ENCODE measurements at regions not wholly inside any gene's neighbourhood (a gene's known extent, or its start where the extent isn't known, plus 50 kb on each side); places are given as distances from the start of the nearest gene placed in this dataset.

DNA sequence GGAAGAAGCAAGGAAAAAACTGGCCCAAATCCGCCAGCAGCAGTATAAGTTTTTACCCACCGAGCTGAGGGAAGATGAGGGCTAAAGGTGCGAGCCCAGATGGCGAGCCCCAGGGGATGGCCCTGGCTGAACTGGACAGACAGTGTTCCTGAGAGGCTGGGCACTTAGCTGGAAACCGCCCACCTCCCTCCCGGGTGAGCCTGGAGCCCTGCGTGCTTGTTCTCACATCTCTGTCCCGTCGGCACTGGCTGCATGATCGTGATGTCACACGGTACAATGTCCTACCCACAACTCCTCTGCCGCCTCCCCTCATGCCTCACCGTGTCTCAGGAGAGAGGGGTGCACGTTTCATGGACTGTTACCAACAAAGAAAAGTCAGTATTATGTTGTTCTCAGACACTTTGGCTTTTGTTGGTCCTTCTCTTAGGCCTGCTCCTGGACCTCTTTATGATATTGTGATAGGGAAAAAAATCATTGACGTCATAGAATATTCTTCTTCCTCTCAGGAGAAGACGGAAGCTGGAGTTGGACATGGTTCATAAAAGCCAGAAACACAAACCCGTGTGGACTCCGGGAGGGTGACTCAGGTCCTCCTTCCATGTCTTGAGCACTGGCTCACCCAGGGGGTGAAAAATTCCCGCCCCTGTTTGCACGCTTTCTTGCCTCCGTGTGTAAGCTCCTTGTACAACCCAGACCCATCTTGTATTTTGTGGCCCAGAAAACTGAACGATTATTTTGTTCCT lies 201.8 kb upstream of the TPM1 start:
- DNase-seq (ENCODE audit: insufficient read length, low spot score) (no peak), FAIRE-seq (no peak)

DNA sequence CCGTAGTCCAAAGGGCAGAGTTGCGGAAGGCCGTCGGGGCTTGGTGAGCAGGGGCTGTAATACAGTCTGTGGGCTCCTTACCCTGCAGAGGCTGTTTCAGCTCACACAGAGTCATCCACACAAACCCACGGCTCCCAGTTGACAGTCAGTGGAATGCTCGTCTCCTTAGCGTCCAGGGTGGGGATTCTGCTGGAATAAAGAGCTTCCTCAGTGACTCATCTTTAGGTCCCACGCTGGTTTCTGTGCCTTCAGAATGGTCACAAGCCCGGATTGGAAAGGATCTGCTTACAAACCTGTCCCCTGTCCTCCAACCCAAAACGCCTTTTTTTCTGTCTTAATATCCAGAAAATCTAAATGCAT lies 201.3 kb upstream of the TPM1 start:
- DNase-seq (ENCODE audit: insufficient read length, low spot score): no peak
- no peak for FAIRE-seq

DNA sequence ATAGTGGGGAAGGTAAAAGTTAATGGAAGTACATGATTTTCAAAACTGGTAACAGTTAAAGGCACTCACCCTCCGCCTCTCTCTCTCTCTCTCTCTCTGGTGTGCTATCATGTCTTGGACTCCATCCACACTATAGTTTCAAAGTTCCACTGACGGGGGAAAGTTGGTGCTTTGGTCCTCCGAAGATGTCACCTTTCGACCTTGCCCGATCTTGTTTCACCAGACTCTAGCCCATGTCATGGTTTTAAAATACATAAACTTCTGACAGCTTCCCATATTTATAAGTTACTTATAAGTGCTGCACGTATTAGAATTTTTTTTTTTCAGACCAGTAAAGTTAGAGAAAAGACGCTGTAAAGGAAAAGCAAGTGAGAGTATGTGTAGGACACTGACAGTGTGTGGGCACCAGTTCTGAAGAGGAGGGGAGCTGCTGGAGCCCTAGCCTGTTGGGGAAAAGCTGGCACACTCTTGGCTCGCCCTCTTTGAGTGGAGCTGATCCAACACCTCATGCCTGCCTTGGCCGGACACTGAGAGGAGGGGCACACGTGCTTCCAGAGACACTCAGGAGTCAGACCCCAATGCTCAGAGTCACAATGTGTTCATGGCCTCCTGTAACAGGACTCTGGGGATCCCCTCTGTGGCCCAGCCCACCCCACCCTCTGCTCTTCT lies 200.5 kb upstream of the TPM1 start:
- DNase-seq (ENCODE audit: insufficient read length, low spot score) (no peak), FAIRE-seq (no peak)

DNA sequence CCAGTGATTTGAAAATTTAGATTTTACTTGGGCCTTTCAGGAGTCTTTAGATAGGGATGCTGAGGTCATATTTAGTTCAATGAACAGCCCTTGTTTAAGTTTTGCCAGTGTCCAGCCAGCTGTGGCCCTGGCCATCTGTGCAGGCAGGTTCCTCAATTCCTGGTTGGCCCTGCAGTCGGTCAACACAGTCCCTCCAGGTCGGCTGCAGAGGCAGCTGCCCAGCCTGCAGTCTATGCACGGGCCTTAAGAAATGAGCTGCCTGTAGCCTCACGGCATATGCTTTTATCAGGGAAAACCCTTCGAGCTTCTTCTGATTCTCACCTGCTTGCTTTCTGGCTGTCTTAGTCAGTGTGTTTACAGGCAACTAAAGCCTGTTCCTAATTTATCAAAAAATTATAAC lies 199.2 kb upstream of the TPM1 start:
- DNase-seq (ENCODE audit: insufficient read length, low spot score) (no peak), FAIRE-seq (no peak)

DNA sequence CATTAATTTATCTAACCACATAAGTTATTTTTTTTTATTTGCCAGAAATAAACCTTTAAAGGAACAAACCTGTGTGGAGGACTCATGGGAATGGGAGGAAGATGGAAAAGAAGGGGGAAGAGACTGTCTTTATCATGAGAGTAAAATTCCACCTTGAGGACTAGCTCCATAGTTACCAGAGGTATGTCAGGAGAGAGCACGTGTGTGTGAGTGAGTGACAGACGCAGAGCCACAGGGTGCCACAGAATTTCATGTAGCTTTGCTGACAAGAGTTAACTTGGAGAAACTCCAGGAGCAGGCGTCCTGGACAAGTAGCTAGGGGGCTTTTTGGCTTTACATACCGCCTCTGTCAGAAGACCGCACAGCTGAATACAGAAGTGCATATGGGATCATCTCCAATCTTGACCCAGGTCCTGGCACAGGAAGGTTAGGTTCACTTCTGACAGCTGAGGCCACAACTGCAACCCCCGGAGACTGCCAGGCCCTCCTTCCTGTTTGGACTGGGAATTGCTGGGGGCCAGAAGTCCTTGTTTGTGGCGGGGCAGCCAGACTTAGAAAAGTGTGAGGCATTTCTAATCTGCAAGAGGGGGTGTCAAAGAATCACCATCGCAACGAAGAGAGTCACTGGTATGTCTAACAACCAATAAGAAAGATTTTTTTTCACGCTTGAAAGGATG lies 197.8 kb upstream of the TPM1 start:
- FAIRE-seq: no peak
- DNase-seq (ENCODE audit: insufficient read length, low spot score): no peak

DNA sequence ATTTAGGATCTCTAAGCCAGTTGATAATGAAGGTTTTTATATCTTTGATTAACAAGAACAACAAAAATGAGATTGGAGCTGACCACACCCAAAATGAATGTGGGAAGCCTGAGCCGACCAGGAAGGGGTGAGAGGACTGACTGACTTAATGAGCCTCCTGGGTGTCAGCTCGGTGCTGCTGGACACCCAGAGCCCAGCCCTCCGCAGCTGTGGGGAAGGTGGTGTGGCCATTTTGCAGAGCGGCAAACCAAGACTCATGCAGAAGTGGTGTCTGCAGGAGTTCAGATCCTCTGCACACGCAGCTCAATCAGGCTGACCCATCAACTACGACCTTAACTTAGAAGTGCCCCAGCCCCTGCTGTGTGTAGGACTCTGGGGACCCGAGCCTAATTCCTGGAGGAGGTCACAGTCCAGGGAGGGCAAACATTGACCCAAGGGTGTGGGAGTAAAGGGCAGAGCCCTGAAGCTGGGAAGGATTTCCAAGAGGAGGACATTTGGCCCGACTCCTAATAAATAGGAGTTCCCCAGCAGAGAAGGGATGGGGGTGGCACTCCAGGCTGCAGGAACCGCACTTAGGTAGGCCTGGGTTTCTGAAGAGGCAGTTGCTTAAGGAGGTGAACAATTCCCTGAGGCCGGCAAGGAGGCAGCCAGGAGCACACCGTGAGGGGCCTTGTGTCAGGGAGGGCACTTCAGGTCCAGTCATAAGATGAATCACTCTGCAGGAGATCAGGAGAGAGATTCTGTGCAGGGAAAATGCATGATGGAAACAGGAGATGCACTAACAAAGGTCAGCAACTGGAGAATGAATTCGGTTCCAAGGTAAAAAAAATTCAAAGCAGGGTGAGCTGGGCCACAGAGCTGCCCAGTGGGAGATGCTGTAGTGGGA lies 197.1 kb upstream of the TPM1 start:
- no peak for FAIRE-seq

DNA sequence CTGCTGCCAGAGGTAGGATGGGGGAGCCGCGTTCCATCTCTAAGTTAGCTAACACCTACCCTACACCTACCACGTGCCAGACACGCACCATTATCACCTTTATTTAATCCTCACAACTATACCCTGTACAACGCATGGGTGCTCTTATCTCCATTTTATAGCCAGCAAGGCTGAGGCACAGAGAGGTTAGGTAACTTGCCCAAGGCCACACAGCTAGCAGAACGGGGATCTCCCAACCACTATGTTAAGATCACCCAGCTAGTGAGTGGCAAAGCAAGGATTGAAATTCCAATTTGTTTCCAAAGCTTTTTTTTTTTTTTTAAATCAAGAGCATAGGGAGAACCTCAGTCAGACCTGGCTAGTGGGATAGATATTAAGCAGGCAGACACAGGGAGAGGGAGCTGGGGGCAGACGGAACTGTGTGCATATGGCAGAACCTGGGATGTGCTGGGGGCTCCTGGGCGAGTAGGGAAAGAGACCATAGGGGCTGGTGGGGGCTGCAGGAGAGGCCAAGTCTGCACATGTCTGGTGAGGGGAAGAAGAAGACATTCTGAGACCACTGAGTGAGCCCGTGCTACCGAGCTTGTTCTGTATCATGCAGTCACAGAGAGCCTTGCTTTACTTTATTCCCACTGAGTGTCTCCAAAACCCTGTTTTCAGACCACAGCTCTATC lies 196.3 kb upstream of the TPM1 start:
- no peak for FAIRE-seq
- DNase-seq (ENCODE audit: insufficient read length, low spot score): no peak

More for the DNA sequence above, 197.1 kb upstream of the TPM1 start:
- no peak for DNase-seq (ENCODE audit: insufficient read length, low spot score)

DNA sequence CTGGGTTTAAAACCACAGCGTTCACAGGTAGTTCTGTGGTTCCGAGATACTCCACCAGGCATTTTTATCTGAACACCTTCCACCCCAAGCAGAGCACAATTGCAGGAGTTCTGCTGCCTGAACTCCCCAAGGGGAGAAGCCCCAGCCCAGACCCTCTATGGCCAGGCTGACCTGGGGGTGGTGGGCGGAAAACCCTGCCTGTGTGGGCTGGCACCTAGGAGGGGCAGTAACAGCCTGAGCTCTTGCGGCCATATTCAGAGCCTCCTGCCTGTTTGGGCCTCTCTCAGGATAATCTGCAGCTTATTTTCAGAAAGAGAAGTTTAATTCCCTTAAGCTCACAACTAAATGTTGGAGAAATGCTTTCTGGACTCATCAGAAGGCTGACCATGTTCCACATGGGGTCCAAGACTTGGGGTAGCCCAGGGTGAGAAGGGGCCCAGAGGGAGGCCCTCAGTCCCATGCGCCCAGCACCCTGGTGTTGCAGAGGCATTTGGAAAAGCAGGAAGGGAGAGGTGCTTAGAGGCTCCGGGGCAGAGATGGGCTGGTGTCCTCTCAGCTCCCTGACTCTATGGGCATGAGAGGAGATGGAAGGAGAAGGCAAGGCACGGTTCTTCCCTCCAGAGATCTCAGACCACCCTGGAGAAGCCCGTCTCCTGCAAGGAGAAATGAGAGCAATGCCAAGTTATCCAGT lies 195.6 kb upstream of the TPM1 start:
- FAIRE-seq: no peak

DNA sequence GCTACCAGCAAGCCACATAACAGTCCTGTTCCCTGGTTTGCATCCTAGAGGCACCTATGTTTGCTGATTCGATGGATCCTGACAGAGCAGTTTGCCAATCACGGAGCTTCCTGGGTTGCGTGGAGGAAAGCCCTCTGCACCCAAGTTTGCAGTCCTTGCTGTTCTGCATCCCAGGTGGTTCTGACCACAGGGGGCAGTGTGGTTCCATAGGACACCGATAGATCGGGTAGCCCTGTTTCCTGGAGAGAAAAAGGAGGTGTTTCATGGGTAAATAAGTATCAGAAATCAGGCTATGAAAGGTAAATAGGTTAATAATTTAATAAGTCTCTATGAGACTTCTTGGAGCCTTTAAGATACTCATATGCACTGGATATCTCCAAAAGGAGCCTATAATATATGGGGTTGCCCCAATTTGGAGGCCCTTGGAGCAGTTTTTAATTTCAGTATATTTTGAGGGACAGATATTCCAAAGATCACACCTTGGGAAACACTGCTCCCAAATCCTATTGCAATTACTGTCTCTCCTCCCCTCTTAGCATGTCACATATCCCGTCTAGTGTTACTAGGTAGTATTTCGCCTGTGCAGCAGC lies 194.6 kb upstream of the TPM1 start:
- FAIRE-seq: no peak
- DNase-seq (ENCODE audit: insufficient read length, low spot score): peak; percentile 18

More for the DNA sequence above, 195.6 kb upstream of the TPM1 start:
- DNase-seq (ENCODE audit: insufficient read length, low spot score): no peak

DNA sequence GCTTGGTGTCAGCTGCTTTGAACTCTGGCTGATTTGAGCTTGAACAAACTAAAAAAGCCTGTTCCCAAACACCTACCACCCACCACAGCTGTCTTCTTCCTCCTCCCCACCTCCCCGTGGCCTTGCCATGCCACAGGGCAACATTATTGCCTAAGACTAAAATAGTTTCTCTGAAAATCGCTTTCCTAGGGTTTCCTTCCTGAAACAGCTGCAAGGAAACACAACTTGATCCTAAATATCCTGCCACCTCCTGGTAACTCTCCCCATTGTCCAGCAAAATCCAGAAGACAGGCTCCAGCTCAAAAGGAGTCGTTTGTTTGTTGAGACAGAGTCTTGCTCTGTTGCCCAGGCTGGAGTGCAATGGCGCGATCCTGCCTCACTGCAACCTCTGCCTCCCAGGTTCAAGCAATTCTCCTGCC lies 193.9 kb upstream of the TPM1 start:
- DNase-seq (ENCODE audit: insufficient read length, low spot score) (no peak), FAIRE-seq (no peak)

DNA sequence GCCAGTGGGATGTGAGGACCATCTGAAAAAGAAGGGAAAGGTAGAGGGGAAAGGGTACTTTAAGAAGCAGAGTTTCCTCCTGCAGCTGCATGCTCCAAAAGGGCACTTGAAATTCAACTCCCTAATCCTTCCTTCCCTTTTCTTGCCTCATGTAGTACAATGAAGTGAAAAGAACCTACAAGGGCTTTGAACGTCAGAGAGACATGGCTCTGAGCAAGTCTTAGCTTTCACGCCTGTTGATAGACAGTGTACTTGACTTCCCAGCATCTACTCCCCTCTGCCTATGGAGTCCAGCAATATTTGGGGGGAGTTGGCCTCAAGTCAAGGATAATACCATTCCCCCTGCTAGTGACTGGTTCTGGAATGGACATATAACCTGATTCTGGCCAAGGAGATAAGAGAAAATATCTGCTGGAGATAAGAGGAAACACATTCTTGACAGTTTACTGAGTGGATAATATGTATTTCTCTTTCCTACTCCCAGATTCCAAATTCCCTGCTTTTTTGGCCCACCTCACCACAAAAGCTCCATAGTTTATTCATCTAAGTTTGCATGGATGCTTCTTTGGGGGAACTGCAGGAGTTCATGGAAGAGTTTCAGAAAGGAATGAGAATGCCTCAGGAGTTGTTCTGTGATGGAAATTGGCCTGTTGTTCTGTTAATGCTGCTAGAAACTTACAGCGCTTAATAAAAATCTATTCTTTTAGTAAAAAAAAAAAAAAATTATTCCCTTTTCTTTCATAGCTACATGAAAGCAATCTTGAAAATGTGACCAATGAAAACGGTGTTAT lies 193.0 kb upstream of the TPM1 start:
- FAIRE-seq (no peak), DNase-seq (ENCODE audit: insufficient read length, low spot score) (no peak)

DNA sequence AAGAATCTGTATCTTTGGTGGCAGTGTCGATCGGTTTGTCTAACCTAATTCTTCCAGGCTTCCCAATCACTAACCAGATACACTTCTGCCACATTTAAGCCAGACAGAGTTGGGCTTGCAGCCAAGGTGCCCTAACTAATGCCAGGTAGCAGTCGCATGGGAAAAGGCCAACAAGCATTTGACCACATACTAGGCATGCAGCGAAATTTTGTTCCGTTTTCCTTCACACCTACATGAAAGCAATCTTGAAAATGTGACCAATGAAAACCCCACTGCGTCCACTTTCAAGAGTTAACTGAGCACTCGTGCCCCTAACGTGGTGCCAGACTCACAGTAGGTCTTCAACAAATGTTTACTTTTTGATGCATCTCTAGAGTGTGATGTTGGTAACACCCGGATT lies 192.2 kb upstream of the TPM1 start:
- DNase-seq (ENCODE audit: insufficient read length, low spot score): no peak
- FAIRE-seq: no peak

DNA sequence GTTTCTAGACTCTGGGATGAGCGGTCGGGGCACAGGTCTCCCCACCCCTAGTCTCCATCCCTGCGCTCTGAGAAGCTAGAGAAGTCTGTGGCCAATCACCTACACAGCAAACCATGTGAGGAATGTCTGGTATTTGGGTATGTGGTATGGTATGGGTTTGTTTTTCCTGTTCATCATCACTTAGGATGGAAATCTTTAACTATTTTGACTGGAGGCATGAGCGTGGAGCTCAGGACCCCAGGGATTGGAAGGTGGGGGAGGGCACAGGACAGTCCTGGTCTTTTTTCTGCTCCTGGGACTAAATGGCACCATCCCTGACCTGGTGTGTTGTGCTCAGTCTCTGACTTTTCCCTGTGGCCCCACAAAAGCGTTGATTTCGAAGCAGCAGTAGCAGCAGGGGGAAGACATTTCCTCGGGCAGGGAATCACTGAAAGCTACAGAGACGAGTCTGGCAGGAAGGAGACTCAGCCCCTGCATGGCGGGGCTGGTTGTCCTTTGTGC lies 191.7 kb upstream of the TPM1 start:
- FAIRE-seq: no peak
- no peak for DNase-seq (ENCODE audit: insufficient read length, low spot score)

DNA sequence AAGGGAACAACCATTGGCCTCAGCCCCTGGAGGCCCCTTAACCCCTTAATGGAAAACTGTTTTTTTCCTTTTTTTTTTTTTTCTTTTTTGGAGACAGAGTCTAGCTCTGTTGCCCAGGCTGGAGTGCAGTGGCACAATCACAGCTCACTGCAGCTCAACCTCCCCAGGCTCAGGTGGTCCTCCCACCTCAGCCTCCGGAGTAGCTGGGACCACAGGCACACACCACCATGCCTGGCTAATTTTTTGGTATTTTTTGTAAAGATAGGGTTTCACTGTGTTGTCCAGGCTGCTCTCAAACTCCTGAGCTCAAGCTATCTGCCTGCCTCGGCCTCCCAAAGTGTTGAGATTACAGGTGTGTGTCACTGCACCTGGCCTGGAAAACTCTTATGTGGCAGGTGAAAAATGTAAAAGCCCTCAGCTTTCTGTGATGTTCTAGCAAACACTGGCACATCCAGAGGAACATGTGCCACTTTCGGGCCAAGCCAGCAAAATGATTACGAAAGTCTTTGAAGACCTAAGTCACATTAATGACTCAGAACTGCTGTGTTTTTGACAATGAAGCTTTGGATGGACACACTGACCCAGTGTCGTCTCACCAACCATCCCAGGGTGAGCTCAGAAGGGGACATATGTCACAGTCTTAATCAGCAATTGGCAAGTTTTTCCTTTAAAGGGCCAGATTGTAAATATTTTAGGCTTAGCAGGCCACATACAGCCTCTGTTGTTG lies 189.3 kb upstream of the TPM1 start:
- FAIRE-seq: no peak
- DNase-seq (ENCODE audit: insufficient read length, low spot score): no peak

DNA sequence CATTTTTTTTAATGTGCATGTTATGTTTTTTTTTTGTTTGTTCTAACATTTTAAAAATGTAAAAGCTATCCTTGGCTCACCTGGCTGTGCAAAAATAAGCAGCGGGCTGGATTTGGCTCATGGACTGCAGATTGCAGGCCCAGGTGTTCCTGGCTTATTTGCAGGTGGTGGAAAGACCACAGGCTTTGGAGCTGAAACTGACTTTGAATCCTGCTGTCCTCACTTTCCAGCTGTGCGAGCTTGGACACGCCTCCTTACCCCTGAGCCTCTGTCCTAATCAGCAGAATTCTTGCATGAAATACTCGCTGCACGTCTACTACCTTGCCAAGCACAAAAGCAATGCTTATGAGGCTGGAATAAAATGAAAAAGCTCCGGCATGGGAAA lies 188.7 kb upstream of the TPM1 start:
- no peak for DNase-seq (ENCODE audit: insufficient read length, low spot score)
- FAIRE-seq: no peak

DNA sequence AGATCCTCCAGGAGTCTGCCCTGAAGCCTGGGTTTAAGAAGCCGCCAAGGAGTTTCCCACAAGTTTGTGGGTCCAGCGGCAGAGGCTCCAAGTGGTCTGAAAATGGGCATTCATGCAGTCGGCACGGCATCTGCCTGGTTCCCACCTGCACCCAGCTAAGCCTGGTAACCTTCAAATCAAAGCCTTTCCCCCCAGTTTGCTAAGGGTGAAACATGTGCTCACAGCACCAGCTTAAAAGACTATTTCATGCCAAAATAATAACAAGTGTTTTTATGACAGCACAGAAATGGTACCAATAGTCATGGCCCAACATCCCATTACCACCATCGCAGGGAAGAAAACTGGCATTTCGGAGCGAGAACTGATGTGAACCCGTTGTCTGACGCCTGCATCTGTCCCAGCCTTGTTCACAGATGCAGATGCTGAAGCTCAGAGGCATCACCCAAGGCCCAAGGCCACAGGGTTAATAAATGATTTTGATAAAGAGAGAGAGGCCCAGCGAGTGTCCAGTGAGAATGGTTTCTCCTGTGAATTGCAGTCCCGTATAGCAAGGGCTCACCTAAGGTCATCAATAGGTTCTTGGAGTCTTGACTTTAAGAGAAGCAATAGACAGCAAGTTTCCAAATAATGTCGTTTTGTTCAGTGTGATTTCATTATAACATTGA lies 188.0 kb upstream of the TPM1 start:
- DNase-seq (ENCODE audit: insufficient read length, low spot score) (no peak), FAIRE-seq (no peak)

DNA sequence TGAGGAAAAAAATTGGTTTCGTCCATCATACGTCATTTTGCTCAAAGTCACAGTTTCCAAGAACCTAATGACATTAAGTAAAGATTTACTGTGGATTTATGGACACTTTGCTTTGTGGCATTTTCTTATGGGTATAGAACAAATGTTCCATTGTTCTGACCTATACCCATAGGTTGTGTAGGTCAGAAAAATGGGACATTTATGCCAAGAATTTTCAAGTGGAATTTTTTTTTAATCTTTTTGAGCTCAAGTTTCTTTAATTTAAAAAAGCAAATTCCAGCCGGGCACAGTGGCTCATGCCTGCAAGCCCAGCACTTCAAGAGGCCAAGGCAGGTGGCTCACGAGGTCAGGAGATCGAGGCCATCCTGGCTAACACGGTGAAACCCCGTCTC lies 187.5 kb upstream of the TPM1 start:
- no peak for FAIRE-seq
- no peak for DNase-seq (ENCODE audit: insufficient read length, low spot score)

All from GM19239 (cell line).